Neural progenitor cell (in vitro differentiated cells): ENCODE measurements at regions not wholly inside any gene's neighbourhood (a gene's known extent, or its start where the extent isn't known, plus 50 kb on each side); places are given as distances from the start of the nearest gene placed in this dataset.

Source experiments
- EZH2 ChIP-seq: fragments of 200-600 bp; sonication (generic); IDR thresholded peaks from 2 replicates; pipeline ENCODE4 v1.6.1; 2017; ENCODE audit warnings: antibody characterized with exemption, mild to moderate bottlenecking, moderate library complexity
- EZH2phosphoT487 ChIP-seq: fragments of 200-600 bp; sonication (generic); IDR thresholded peaks from 2 replicates; pipeline ENCODE4 v1.6.1; 2017; ENCODE audit warnings: antibody characterized with exemption
- TF ChIP-seq, protein P1 (sequence below): fragments of 200-600 bp; sonication (generic); IDR thresholded peaks from 2 replicates; pipeline ENCODE4 v1.5.1; 2017; ENCODE audit warnings: antibody characterized with exemption, mild to moderate bottlenecking

DNA sequence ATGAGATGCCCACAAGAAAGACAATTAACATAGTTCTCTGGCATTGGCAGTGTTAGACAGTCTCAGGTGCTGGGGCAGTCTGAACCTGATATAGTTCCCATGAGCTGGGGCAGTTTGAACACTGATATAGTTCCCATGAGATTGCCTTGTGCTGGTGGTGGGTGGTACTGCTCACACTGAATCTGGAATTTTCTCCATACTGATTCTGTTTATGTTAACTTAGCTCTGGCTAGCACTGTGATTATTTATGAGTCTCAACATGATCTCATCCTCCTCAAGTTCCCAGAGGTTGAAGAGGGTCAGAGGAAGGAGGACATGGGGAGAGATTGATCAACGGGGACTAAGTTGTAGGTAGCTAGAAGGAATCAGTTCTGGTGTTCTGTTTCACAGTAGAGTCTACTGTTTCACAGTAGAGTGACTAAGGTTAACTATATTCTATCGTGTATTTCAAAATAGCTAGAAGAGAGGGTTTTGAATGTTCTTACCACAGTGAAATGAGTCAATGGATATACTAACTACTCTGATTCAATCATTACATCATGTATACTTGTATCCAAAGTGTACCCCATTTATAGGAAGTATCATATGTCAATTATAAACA is 379.9 kb downstream of the ADAM29 start:
- TF ChIP-seq, protein P1, sequence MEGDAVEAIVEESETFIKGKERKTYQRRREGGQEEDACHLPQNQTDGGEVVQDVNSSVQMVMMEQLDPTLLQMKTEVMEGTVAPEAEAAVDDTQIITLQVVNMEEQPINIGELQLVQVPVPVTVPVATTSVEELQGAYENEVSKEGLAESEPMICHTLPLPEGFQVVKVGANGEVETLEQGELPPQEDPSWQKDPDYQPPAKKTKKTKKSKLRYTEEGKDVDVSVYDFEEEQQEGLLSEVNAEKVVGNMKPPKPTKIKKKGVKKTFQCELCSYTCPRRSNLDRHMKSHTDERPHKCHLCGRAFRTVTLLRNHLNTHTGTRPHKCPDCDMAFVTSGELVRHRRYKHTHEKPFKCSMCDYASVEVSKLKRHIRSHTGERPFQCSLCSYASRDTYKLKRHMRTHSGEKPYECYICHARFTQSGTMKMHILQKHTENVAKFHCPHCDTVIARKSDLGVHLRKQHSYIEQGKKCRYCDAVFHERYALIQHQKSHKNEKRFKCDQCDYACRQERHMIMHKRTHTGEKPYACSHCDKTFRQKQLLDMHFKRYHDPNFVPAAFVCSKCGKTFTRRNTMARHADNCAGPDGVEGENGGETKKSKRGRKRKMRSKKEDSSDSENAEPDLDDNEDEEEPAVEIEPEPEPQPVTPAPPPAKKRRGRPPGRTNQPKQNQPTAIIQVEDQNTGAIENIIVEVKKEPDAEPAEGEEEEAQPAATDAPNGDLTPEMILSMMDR: no peak
- TF ChIP-seq EZH2 (no peak), EZH2phosphoT487 (no peak)
